RKO (cell line): ENCODE measurements at regions not wholly inside any gene's neighbourhood (a gene's known extent, or its start where the extent isn't known, plus 50 kb on each side); places are given as distances from the start of the nearest gene placed in this dataset.
"Not testable (repeated sequence)": the region's sequence is repeated elsewhere in the genome, so short reads cannot be mapped to it uniquely, and the experiment has no call there.

Experiments
- DNase-seq: peaks from one replicate; pipeline ENCODE4 v3.0.0-alpha.2; 2016; ENCODE audit warnings: low spot score

GRCh38 chr3:76203578-76203977 lies 418.2 kb upstream of the ZNF717 start:
- DNase-seq = no peak

- DNase-seq = no peak
Measured at GRCh38 chr3:76206346-76206745, 421.0 kb upstream of the ZNF717 start.

- DNase-seq = no peak
Measured at GRCh38 chr3:76212679-76213078, 427.3 kb upstream of the ZNF717 start.

- no peak for DNase-seq
Measured at GRCh38 chr3:76222201-76222600, 436.9 kb upstream of the ZNF717 start.

GRCh38 chr3:76231258-76231657 lies 445.9 kb upstream of the ZNF717 start:
- no peak for DNase-seq

GRCh38 chr3:76242886-76243753 lies 457.8 kb upstream of the ZNF717 start:
- DNase-seq = no peak

- DNase-seq = no peak
Measured at GRCh38 chr3:76245073-76245472, 459.7 kb upstream of the ZNF717 start.

GRCh38 chr3:76245622-76246021 lies 460.3 kb upstream of the ZNF717 start:
- no peak for DNase-seq

- no peak for DNase-seq
Measured at GRCh38 chr3:76264496-76264895, 479.1 kb upstream of the ZNF717 start.

GRCh38 chr3:76264911-76265310 lies 479.6 kb upstream of the ZNF717 start:
- no peak for DNase-seq

- no peak for DNase-seq
Measured at GRCh38 chr3:76266511-76266910, 481.2 kb upstream of the ZNF717 start.

- DNase-seq = no peak
Measured at GRCh38 chr3:76267851-76268380, 482.6 kb upstream of the ZNF717 start.

GRCh38 chr3:76293856-76294255 lies 508.5 kb upstream of the ZNF717 start:
- DNase-seq = no peak

- DNase-seq = no peak
Measured at GRCh38 chr3:76300746-76301145, 515.4 kb upstream of the ZNF717 start.

GRCh38 chr3:76307556-76307955 lies 522.2 kb upstream of the ZNF717 start:
- DNase-seq = peak; percentile 23

GRCh38 chr3:76308541-76308940 lies 523.2 kb upstream of the ZNF717 start:
- DNase-seq = no peak

- no peak for DNase-seq
Measured at GRCh38 chr3:76310089-76310488, 524.7 kb upstream of the ZNF717 start.

GRCh38 chr3:76310667-76311066 lies 525.3 kb upstream of the ZNF717 start:
- no peak for DNase-seq

- DNase-seq = no peak
Measured at GRCh38 chr3:76311941-76312340, 526.6 kb upstream of the ZNF717 start.

GRCh38 chr3:76315906-76316305 lies 530.6 kb upstream of the ZNF717 start:
- DNase-seq = not testable (repeated sequence)

GRCh38 chr3:76321614-76322013 lies 536.3 kb upstream of the ZNF717 start:
- no peak for DNase-seq

- DNase-seq = no peak
Measured at GRCh38 chr3:76324101-76324500, 538.8 kb upstream of the ZNF717 start.

GRCh38 chr3:76345878-76346277 lies 560.5 kb upstream of the ZNF717 start:
- no peak for DNase-seq

- DNase-seq = no peak
Measured at GRCh38 chr3:76346690-76347089, 561.3 kb upstream of the ZNF717 start.
